OCI-LY7 (cell line): ENCODE measurements at regions not wholly inside any gene's neighbourhood (a gene's known extent, or its start where the extent isn't known, plus 50 kb on each side); places are given as distances from the start of the nearest gene placed in this dataset.

Source experiments
- BruUV-seq: library from RNA; stranded (reverse); fragments of 400-500 nt; replicated peaks from 2 replicates; lab custom pipeline; 2021; lab: Mats Ljungman, UMichigan
- CTCF ChIA-PET: fragments of 300-600 bp; sonication (Branson Sonifier 250); formaldehyde crosslinking; loops from one replicate; lab custom pipeline; 2022; ENCODE audit warnings: antibody characterized with exemption; ENCODE audit not compliant: unreplicated experiment; lab: Charles Lee
- POLR2A ChIA-PET: fragments of 300-600 bp; sonication (Branson Sonifier 250); formaldehyde crosslinking; loops from one replicate; lab custom pipeline; 2022; ENCODE audit warnings: antibody characterized with exemption; lab: Charles Lee
- DNase-seq: peaks from one replicate; pipeline ENCODE4 v3.0.0-alpha.2; 2015; ENCODE audit warnings: low spot score
- H2AFZ ChIP-seq: fragments of 200-600 bp; sonication (generic), shearing (Covaris generic); 2 replicates; pipeline ENCODE4 v1.6.1; 2014; ENCODE audit warnings: mild to moderate bottlenecking, antibody characterized with exemption, low read length, moderate library complexity
- H3K27ac ChIP-seq: fragments of 200-600 bp; sonication (generic); 2 replicates; pipeline ENCODE4 v1.5.1; 2014; ENCODE audit warnings: mixed run types, low read depth, mild to moderate bottlenecking, moderate library complexity, low read length, inconsistent platforms; ENCODE audit not compliant: poor library complexity, severe bottlenecking
- H3K36me3 ChIP-seq: fragments of 200-600 bp; sonication (generic); 2 replicates; pipeline ENCODE4 v1.6.1; 2014; ENCODE audit warnings: mild to moderate bottlenecking, antibody characterized with exemption, low read length, moderate library complexity, mixed read lengths; ENCODE audit not compliant: insufficient read depth
- H3K4me1 ChIP-seq: fragments of 200-600 bp; sonication (generic); 2 replicates; pipeline ENCODE4 v1.5.1; 2014; ENCODE audit warnings: mild to moderate bottlenecking, low read length; ENCODE audit not compliant: insufficient read depth, poor library complexity, severe bottlenecking
- H3K4me2 ChIP-seq: fragments of 200-600 bp; sonication (generic); 2 replicates; pipeline ENCODE4 v1.6.1; 2014; ENCODE audit warnings: mild to moderate bottlenecking, low read length
- H3K4me3 ChIP-seq: fragments of 200-600 bp; sonication (generic); 2 replicates; pipeline ENCODE4 v1.5.1; 2014; ENCODE audit warnings: mild to moderate bottlenecking, low read depth, low read length; ENCODE audit not compliant: poor library complexity, severe bottlenecking
- H3K79me2 ChIP-seq: fragments of 200-600 bp; sonication (generic); 2 replicates; pipeline ENCODE4 v1.6.1; 2016; ENCODE audit warnings: low read depth, mild to moderate bottlenecking, low read length, moderate library complexity, mixed read lengths; ENCODE audit not compliant: insufficient read depth
- H3K9me2 ChIP-seq: fragments of 200-600 bp; sonication (generic); 2 replicates; pipeline ENCODE4 v1.6.1; 2016; ENCODE audit warnings: mild to moderate bottlenecking, low read length, mixed read lengths; ENCODE audit not compliant: insufficient read depth
- H3K9me3 ChIP-seq: fragments of 200-600 bp; sonication (generic); 2 replicates; pipeline ENCODE4 v1.6.1; 2014; ENCODE audit warnings: mild to moderate bottlenecking, mixed run types, low read length, mixed read lengths
- H4K20me1 ChIP-seq: fragments of 200-600 bp; sonication (generic); 2 replicates; pipeline ENCODE4 v1.6.1; 2014; ENCODE audit warnings: mild to moderate bottlenecking, antibody characterized with exemption, low read length, moderate library complexity, mixed read lengths; ENCODE audit not compliant: insufficient read depth
- EZH2phosphoT487 ChIP-seq: fragments of 200-600 bp; sonication (generic); IDR thresholded peaks from 2 replicates; pipeline ENCODE4 v1.6.1; 2018; ENCODE audit warnings: low read depth, borderline replicate concordance, mild to moderate bottlenecking, mixed run types, antibody characterized with exemption, low read length, moderate library complexity, mixed read lengths
- intact Hi-C: fragments of 100-400 bp; cut with micrococcal nuclease; formaldehyde crosslinking; loops from one replicate; pipeline ENCODE4 v1.10.0; 2022; ENCODE audit not compliant: unreplicated experiment
- TF ChIP-seq, protein P1 (sequence below): fragments of 200-600 bp; sonication (generic); conservative IDR thresholded peaks from 2 replicates; pipeline ENCODE4 v1.5.1; 2014; ENCODE audit warnings: mild to moderate bottlenecking, antibody characterized with exemption, low read length, moderate library complexity, mixed read lengths

DNA sequence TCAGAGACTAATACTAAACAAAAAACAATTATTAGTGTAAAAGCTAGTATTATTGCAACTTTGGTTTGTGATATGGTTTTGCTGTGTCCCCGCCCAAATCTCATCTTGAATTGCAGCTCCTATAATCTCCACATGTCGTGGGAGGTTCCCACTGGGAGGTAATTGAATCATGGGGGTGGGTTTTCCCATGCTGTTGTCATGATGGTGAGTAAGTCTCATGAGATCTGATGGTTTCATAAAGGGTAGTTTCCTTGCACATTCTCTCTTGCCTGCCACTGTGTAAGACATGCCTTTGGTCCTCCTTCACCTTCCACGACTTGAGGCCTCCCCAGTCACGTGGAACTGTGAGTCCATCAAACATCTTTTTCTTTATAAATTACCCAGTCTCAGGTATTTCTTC lies 325.9 kb upstream of the DAB2 start:
- CTCF ChIA-PET = no interaction called here
- H2AFZ ChIP-seq = no peak overlapping the region
- no TSS peak for BruUV-seq

DNA sequence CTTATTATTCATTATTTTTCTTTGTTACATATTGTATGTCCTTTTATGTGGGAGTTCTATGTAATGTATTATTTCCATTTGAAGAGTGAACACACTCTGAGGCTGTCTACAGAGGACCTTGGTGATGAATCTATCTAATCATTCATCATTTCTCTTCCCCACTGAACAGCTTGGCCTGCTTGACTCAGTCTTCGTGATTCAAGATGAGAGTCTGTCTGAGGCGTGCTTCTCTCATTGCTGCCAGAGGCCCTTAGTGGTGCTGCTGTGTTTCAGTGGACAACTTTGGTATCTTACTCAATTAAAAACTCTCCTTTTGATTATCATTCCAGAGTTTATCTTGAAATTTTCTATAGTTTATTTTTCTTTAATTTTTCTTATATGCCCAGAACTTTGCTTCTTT lies 318.1 kb upstream of the DAB2 start:
- H3K36me3 ChIP-seq = no peaks in the 10 kb centered on the region
- no peaks in the 10 kb centered on the region for H3K79me2 ChIP-seq
- H3K9me3 ChIP-seq = no peaks in the 10 kb centered on the region
- H3K4me1 ChIP-seq = no peaks in the 10 kb centered on the region
- H3K4me3 ChIP-seq = no peak overlapping the region
- POLR2A ChIA-PET = interaction anchor here (1.3 kb wide), 1 partner anchor 10 kb away, joined by 3 read pairs; no protein-coding TSS in a partner anchor
- no TSS peak for BruUV-seq
- intact Hi-C loops = no loop called here
- no peak for TF ChIP-seq EZH2phosphoT487
- TF ChIP-seq, protein P1, sequence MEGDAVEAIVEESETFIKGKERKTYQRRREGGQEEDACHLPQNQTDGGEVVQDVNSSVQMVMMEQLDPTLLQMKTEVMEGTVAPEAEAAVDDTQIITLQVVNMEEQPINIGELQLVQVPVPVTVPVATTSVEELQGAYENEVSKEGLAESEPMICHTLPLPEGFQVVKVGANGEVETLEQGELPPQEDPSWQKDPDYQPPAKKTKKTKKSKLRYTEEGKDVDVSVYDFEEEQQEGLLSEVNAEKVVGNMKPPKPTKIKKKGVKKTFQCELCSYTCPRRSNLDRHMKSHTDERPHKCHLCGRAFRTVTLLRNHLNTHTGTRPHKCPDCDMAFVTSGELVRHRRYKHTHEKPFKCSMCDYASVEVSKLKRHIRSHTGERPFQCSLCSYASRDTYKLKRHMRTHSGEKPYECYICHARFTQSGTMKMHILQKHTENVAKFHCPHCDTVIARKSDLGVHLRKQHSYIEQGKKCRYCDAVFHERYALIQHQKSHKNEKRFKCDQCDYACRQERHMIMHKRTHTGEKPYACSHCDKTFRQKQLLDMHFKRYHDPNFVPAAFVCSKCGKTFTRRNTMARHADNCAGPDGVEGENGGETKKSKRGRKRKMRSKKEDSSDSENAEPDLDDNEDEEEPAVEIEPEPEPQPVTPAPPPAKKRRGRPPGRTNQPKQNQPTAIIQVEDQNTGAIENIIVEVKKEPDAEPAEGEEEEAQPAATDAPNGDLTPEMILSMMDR = no peak
- H3K4me2 ChIP-seq = no peak overlapping the region
- no peaks in the 10 kb centered on the region for H3K9me2 ChIP-seq
- CTCF ChIA-PET = no interaction called here
- DNase-seq = no peak
- H3K27ac ChIP-seq = no peak overlapping the region
- no peaks in the 10 kb centered on the region for H4K20me1 ChIP-seq
- no peak overlapping the region for H2AFZ ChIP-seq

More for the DNA sequence above, 325.9 kb upstream of the DAB2 start:
- Histone ChIP-seq H3K9me3 (no peaks in the 10 kb centered on the region), H4K20me1 (no peaks in the 10 kb centered on the region), H3K79me2 (no peaks in the 10 kb centered on the region), H3K9me2 (no peaks in the 10 kb centered on the region), H3K36me3 (no peaks in the 10 kb centered on the region), H3K27ac (no peak overlapping the region), H3K4me3 (no peak overlapping the region), H3K4me1 (no peaks in the 10 kb centered on the region), H3K4me2 (no peak overlapping the region)
- TF ChIP-seq, protein P1 = no peak
- TF ChIP-seq EZH2phosphoT487 = no peak
- DNase-seq = no peak
- POLR2A ChIA-PET = no interaction called here
- intact Hi-C loops = no loop called here

DNA sequence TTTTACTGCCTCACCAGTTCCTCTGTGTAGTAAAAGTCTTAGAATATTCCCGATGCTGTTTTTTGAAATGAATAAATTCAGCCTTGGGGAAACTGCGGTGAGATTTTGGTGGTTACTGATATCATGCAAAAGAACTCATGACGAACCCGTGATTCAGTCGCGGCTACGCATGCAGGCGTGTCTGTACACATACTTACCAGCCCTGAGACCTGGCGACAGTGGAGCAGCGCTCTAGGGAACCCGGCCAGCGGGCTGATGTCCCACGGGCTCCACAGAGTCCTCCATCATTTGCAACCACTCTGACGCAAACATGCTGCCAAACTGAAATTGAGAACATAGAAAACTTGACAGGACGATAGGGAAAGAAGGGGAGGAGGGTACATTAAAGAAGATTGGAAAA lies 315.6 kb upstream of the DAB2 start:
- Histone ChIP-seq H3K9me3 (no peaks in the 10 kb centered on the region), H3K9me2 (no peaks in the 10 kb centered on the region), H3K4me2 (no peak overlapping the region), H3K4me3 (no peak overlapping the region), H3K27ac (no peak overlapping the region), H4K20me1 (no peaks in the 10 kb centered on the region), H3K36me3 (no peaks in the 10 kb centered on the region), H2AFZ (no peak overlapping the region), H3K4me1 (no peaks in the 10 kb centered on the region), H3K79me2 (no peaks in the 10 kb centered on the region)
- DNase-seq = no peak
- ChIA-PET POLR2A (no interaction called here), CTCF (no interaction called here)
- intact Hi-C loops = no loop called here
- TF ChIP-seq EZH2phosphoT487 = no peak
- TF ChIP-seq, protein P1 = no peak
- BruUV-seq = no TSS peak
